ENCODE measurements at regions not wholly inside any gene's neighbourhood (a gene's known extent, or its start where the extent isn't known, plus 50 kb on each side); places are given as distances from the start of the nearest gene placed in this dataset.
"Not testable (repeated sequence)": the region's sequence is repeated elsewhere in the genome, so short reads cannot be mapped to it uniquely, and the experiment has no call there.

DNA sequence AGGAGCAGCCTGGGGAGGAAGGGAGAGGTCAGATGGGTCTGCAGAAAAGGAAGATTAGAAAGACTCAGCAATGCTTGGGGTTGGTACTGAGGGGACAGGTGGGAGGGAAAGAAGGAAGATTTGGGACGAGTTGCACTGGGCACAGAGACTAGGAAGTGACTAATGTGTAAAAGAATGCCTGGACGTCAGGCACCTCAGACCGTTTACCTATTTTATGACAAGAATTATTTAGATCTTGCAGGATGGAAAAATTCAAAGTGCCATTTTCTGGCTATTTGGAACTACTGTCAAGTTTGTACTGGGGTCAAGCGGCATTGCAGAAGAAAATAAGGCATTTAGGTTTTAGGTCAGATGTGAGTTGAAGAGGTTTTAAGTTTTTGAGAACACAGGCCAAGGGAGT, 1558.4 kb upstream of the PRR20A start:
- not testable (repeated sequence) for ATAC-seq

DNA sequence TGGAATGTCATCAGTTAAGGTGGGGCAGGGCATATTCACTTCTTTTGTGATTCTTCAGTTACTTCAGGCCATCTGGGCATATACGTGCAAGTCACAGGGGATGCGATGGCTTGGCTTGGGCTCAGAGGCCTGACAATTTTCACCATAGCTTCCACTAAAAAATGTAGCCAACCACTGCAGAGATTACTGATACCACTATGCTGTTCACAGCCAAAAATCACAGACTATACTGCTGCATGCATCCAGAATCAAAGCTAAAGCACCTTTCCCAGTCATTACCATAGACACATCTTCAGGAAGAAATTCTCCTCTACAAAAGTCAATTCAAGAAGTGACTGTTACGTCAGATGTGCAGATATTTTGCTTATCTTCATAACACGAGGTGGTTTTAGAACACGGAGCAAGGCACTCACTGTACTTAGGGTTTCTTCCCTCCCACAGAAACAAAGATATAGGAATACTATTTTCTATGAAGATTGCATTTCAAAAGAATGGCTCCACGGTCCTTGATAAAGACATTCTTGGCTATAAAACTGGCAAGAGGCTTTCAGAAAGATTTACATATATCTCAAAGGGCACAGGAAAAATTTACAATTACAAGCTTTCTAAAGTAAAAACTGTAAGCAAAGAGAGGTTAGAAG, 1556.6 kb upstream of the PRR20A start:
- no peak for ATAC-seq

DNA sequence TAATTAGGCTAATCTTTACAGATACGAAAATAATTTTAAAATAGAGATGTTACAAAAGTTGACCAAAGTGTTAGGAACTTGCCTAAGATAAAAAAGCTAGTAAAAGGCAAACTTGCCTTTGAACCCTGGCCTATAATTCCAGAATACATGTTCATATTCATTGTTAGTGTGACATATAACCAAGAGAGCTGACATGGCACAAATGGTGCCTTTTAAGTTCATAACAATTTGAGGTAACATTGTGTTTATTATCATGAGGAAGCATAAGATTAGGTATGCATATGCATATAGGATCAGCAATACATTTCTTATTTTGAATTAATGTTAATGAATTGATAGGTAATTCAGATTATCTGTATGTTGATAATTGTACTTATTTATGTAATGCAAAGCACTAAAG, 1537.9 kb upstream of the PRR20A start:
- no peak for ATAC-seq

DNA sequence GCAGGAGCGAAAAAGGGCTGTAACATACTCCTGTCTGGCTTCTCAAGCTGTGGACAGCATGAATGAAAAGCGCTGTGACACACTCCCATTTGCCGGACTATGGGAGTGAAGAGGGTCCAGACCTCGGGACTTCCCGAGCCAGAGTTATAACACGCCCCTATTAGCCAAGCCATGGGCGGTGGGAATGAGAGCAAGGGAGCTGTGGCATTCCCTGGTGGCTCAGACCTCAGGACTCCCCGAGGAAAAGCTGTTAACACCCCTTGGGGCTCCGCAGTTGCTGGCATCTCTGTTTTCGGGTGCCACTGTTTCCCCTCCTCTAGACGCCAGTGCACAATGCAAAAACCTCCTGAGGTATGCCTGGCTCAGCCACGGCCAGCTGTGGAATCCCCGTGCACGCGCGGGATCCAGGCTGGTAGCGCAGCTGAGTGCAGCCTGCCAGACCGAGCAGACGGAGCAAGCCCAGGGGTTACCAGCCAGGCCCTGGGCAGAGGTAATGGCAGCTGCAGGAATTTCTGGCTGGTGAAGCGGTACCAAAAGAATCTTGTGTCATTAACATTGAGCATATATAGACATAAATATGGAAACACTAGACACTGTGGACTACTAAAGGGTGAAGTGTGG, 1534.6 kb upstream of the PRR20A start:
- ATAC-seq, result no peak

DNA sequence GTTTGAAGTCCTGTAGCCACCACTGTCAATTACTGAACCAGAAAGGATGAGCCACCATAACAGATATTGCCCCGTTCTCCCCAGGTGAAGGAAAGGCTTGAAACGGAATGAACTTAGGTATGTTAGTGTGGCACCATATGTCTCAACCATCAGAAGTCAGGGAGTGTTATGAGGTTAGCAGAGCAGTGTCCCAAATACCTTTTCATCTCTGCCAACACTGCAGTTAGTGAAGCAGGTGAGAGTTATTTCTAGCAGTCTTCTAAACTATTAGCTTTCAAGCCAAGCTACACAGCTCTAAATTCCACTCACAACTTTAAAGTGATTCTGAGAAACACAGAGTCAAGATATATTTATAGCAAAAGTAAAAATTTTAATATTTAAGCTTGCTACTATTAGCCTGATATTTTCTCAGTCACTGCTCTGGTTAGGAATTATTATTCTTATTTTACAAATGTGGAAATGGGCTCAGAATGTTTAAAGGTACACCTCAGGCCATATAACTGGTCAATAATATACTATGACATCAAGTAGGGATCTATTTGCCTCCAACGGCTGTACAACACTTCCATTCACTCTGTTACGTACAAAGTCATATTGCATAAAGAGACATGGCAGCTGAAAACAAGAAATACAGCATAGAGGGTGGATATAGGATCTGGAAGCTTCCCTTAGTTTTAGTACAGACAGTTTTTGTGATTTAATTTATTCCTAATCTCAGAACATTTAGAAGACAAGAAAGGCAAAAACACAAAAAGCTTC, 1527.1 kb upstream of the PRR20A start:
- no peak for ATAC-seq

DNA sequence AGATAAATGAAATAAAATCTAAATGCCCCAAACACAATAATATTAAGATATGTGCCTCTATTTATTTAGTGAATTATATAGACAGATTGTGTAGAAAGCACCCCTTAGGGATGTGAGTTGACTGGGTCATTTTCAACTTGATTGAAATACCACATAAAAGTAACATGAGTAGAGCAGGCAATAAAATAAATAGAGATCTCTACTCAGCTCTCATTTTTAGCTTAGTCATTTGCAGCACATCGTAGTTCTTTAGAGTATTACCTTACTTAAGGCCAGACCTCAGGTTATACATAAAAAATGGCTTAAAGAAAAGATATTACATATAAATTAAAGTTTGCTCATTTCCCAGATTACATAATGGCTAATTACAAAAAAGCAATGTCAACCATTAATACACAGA, 1525.6 kb upstream of the PRR20A start:
- no peak for ATAC-seq

DNA sequence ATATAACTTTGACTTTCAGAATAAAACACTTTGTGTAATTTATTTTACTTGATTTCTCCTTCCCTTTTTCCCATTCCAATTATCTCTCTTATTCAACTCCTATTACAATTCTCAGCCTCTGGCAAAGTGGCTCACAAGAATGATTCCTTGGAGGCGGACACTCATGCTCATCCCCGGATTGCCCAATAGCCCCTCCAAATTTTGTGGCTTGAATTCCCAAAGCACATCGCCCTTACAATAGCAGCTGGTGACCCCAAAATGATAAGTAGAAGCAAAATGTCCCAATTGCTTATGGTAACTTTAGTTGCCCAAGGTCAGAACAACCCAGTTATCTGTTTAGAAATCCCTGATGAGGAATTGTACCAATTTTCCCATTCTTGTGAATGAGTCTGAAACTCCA, 1523.5 kb upstream of the PRR20A start:
- ATAC-seq, result no peak

DNA sequence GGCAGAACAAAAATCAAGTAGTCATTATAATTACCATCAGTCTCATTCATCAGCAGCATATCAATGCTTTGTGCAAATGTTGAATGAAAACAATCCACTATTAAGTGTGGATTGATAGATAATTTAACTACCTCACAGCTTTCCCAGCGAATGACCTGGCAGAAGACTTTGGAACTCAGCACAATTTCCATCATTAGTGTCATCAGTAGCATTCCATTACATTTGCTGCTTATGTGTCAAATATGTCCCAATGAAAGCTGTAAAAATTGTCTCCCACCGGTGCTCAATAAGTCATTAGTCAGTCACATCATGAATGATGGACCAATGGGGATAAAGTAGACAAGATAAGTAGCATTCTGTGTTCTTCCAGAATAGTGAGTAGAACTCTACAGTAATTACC, 1513.5 kb upstream of the PRR20A start:
- ATAC-seq, result no peak

DNA sequence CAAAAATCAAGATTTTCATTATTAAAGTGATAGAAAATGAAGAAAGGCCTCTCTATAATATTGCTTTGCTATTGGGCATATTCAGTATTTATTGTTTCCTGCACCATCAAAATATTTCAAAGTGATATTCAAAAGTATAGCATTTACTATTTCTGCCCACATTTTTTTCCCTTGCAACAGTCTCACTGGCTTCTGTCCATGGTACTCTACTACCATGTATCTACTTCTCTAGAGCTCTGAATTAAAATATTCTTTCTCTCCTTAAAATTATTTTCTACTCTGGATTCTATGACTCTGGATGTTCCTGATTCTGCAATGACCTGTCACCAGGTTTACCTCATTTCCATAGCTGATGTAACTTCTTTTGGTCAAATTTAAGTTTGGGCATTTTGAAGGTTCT, 1508.3 kb upstream of the PRR20A start:
- no peak for ATAC-seq

DNA sequence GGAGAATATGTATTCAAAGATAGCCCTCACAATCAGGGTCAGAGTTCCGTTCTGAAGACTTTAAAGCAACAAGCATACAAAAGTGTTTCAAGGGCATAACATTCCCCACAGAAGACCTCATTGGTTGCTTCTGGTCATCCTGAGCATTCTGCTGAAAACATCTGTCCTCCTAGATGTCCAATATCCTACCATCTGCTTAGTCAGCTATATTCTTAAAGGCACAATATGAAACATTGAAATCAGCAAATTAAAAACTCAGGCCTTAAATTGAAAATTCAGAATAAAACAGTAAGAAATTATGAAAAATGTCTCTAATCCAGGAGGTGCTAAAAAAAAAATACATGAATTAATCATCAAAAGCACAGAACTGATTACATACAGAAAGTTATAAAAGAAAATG, 1491.2 kb upstream of the PRR20A start:
- ATAC-seq, result no peak

DNA sequence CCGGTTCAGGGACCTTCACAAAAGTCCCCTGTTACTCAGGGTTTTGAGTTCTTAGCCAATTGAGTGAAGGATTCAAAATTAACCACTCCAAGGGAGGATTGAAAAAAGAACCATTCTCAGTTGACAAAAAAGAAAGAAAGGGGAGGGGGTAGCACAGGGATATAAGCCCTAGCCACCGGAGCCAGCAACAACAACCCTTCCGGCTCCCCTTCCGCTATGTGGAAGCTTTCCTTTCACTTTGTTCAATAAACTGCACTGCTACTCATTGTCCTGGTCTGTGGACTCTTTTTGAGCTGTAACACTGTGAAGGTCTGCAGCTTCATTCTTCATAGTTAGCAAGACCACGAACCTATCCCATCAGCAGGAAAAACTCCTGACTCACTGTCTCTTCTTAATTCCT, 1488.1 kb upstream of the PRR20A start:
- no peak for ATAC-seq

DNA sequence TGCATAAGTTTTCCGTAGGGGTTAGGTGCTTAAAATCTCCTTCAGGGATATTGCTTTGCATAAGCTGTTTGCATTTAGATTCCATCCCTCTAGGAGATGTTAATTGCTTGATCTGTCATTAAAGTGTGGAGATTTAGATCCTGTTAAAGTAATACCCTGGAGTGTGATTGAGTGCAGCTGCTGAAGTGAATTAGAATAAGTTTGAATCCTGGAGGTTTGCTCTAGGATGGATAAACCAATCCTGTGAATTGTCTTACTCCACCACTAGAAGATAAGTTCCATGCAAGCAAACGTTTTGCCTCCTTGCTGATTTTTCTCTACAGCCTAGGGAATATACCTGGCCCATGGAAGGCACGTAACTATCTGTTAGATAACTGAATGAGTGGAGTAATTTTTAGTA, 1487.2 kb upstream of the PRR20A start:
- no peak for ATAC-seq

DNA sequence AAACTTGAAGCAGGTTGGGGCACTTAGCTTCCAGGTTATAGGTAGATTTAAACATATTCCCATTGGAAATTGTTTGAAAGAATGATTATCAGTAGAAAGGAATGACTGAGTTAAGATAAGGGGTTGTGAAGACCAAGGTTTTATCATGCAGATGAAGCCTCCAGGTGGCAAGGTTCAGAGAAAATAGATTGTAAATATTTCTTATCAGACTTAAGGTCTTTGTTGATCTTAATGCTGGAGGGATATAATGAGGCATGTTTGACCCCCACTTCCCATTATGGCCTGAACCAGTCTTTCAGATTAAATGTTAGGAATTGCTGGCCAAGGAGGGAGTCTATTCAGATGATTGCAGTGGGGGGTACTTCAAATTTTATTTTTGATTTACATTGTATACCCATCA, 1486.5 kb upstream of the PRR20A start:
- no peak for ATAC-seq

DNA sequence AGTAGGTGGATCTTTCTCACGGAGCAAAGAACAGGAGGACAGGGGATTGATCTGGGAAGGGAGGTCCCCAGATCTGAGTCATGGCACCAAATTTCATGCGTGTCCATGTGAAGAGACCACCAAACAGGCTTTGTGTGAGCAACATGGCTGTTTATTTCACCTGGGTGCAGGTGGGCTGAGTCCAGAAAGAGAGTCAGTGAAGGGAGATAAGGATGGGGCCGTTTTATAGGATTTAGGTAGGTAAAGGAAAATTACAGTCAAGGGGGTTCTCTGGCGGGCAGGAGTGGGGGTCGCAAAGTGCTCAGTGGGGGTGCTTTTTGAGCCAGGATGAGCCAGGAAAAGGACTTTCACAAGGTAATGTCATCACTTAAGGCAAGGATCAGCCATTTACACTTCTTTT, 1480.5 kb upstream of the PRR20A start:
- not testable (repeated sequence) for ATAC-seq

DNA sequence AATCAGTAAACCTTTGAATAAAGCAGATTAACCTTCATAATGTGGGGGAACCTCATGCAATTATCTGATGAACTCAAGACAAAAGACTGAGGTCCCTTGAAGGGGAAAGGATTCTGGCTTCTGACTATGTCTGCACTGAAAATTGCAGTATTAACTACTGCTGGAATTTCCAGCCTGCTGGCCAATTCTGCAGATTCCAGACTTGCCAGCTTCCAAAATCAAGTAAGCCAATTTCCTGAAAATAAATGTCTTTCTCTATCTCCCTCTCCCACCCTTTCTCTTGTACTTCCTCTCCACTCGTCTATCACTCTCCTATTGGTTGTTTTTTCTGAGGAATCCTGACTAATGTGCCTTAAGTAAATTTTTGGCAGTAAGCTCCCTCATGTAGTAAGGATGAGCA, 1479.9 kb upstream of the PRR20A start:
- no peak for ATAC-seq

DNA sequence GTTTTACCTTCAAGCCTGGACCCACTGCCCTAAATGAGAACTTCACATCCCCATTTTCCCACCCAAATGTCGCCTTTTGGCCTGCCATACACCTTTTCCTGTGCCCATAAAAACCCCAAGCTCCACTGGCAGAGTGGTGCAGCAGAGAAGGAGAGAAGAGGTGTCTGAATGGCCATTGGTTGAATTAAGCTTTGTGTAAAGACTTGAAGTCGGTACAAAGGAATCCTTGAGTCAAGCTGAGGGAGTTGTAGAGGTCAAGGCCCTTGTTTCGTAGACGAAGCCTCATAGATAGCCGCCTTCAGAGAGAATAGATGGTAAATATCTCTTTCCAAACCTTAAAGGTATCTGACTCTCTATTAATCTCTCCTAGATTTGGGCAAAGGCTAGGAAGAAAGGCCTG, 1479.2 kb upstream of the PRR20A start:
- ATAC-seq, result no peak

DNA sequence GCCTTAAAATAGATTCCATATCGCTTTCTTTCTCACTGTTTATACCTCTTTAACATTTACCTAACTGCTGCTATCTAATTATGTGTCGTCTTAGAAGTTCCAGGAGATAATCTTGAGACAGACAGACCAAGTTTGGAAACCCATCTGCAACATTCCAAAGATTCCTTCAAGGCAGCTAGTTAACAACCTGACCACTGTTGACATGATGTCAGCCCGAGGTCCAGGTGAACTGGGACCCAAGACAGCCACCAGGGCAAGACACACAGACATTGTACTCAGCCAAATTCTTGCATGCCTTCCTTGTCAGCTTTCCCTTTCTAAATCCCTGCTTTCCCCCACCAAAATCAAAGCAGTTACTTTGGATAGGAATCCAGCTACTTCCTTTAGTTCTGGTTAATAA, 1476.5 kb upstream of the PRR20A start:
- no peak for ATAC-seq

DNA sequence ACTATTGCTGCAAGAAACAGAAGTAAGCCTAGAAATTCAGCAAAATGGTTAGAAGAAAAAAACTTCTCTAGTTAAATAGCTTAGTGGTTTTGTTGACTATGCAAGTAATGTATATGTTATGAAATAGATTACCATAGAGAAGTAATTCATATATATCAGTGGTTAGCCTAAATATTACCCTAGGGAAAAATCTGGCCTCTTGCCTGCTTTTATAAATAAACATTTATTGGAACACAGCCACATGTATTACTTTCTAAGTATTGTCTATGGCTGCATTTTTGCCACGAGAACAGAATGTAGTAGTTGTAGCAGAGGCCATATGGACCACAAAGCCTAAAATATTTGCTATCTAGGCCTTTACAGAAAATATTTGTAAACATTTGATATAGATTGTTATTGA, 1471.7 kb upstream of the PRR20A start:
- ATAC-seq, result no peak

DNA sequence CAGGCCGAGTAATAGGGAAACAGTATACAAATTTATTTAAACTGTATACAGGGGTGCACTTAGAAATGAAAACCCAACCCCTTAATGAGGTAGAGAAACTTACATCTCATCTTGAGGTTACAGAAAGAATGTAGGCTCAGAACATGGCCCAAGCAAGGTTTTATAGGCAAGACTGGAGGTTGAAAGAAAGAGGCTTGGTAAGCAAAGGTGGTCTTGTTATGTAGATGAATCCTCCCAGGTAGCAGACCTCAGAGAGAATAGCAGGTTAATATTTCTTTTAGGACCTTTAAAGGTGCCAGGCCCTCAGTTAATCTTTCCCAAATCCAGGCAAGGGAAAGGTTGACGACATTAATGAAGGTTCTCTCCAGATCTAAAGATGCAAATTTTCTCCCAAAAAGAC, 1466.8 kb upstream of the PRR20A start:
- ATAC-seq, result no peak

DNA sequence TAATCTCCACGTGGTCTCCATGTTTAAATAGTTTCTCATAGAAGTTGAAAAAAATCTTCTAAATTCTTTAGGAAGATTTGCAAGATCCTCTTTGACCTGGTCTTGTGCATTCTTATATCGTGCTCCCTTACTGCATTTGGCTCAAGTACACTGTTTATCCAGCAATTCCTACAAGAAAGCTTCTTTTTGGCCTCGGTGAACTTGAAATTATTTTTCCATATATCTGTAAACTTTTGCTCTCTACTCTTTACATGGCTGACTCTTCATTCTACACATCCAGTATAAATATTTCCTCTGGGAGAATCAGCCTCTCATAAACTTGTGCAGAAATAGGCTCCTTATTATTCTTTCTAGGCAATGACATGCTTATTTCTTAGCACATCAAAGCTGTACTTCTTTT, 1457.9 kb upstream of the PRR20A start:
- no peak for ATAC-seq

DNA sequence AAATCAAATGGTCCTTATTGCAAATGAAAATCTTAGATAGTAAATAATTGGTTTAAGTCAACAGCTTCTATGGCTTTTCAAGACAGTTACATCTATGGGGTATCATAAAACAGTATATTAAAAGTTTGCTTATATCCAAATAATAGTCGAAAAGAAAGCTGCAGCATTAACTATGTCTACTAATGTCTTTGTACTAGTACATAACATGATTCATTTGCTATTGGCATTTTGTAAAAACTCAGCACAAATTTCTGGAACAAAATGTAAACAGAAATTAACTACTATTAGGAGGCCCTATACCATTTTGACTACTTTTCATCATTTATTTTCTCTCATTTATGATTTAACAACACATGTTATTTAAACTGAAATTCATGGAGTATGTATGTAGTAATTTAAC, 1435.2 kb upstream of the PRR20A start:
- ATAC-seq, result no peak

DNA sequence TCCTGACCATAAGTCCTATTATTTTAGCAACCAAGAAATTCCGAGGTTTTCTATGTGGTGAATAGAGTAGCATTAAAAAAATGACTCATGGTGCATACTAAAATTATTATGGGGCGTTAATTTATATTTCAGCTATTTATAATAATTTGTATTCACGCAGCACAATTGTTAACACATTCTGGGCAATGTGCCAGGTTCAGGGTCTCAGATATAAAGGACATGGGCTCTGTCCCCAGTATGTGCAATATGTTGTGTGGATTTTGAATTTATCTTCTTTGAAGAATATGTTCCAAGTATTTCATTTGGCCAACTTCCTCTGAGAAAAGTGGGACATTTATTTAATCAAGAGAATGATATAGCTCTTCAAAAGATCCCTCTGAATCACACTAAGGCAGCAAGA, 1434.7 kb upstream of the PRR20A start:
- no peak for ATAC-seq

DNA sequence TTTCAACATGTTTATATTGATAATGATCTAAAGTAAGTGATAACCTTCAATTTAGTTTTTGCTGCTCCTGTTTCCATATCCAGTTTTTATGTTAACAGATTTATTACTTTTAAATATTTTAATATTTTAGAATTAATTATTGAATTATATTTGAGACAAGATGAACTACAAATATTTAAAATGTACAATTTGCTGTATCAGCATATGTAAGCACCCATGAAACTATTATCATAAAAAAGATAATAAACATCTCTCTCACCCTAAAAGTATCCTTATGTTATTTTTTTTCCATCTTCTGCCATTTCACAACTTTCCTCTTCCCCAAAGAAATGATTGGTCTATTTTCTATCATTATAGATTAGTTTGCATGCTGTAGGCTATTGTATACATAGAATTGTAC, 1426.6 kb upstream of the PRR20A start:
- ATAC-seq, result no peak

DNA sequence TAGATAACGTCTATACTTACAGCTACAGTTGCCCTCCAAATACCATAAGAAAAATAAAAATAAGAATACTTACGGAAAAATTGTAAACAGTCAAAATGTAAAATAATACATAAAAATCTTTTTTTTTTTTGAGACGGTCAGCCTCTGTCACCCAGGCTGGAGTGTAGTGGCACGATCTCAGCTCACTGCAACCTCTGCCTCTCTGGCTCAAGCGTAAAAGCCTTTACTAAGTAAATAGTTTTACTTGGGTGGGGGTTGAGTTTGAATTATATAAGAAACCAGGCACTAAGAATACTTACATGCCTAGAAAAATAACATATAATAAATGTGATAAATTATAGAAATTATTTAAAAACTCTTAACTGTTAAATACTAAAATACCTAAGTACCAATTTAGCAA, 1413.0 kb upstream of the PRR20A start:
- no peak for ATAC-seq
